GM23248 (cell line): ENCODE measurements at regions not wholly inside any gene's neighbourhood (a gene's known extent, or its start where the extent isn't known, plus 50 kb on each side); places are given as distances from the start of the nearest gene placed in this dataset.

ENCODE experiments used
- DNase-seq: peaks from one replicate; pipeline ENCODE4 v3.0.0-alpha.2; 2015
- H2AFZ ChIP-seq: fragments of 200-600 bp; sonication (generic); 2 replicates; pipeline ENCODE4 v1.6.1; 2016; ENCODE audit warnings: antibody characterized with exemption
- H3F3A ChIP-seq: fragments of 200-600 bp; sonication (generic); 2 replicates; pipeline ENCODE4 v1.6.1; 2016; ENCODE audit warnings: mild to moderate bottlenecking, antibody characterized with exemption, mixed run types; ENCODE audit not compliant: insufficient read depth
- H3K27ac ChIP-seq: fragments of 200-600 bp; sonication (generic); 2 replicates; pipeline ENCODE4 v1.5.1; 2016; ENCODE audit warnings: mild to moderate bottlenecking
- H3K27me3 ChIP-seq: fragments of 200-600 bp; sonication (generic); replicated peaks from 2 replicates; pipeline ENCODE4 v1.6.1; 2016; ENCODE audit warnings: mild to moderate bottlenecking; ENCODE audit not compliant: insufficient read depth
- H3K36me3 ChIP-seq: fragments of 200-600 bp; sonication (generic); 2 replicates; pipeline ENCODE4 v1.6.1; 2016; ENCODE audit warnings: low read depth, mild to moderate bottlenecking
- H3K4me1 ChIP-seq: fragments of 200-600 bp; sonication (generic); 2 replicates; pipeline ENCODE4 v1.6.1; 2016; ENCODE audit warnings: mild to moderate bottlenecking; ENCODE audit not compliant: insufficient read depth
- H3K4me2 ChIP-seq: fragments of 200-600 bp; sonication (generic); one replicate; pipeline ENCODE4 v1.6.1; 2016; ENCODE audit warnings: mild to moderate bottlenecking; ENCODE audit not compliant: unreplicated experiment
- H3K4me3 ChIP-seq: fragments of 200-600 bp; sonication (generic); 2 replicates; pipeline ENCODE4 v1.5.1; 2016; ENCODE audit warnings: mild to moderate bottlenecking
- H3K79me2 ChIP-seq: fragments of 200-600 bp; sonication (generic); 2 replicates; pipeline ENCODE4 v1.6.1; 2016; ENCODE audit warnings: mild to moderate bottlenecking; ENCODE audit not compliant: insufficient read depth
- H3K9ac ChIP-seq: fragments of 200-600 bp; sonication (generic); 2 replicates; pipeline ENCODE4 v1.6.1; 2016; ENCODE audit warnings: mild to moderate bottlenecking
- H3K9me2 ChIP-seq: fragments of 200-600 bp; sonication (generic); 2 replicates; pipeline ENCODE4 v1.6.1; 2016; ENCODE audit warnings: mixed run types, mild to moderate bottlenecking, moderate library complexity; ENCODE audit not compliant: insufficient read depth
- H3K9me3 ChIP-seq: fragments of 200-600 bp; sonication (generic); one replicate; pipeline ENCODE4 v1.6.1; 2017; ENCODE audit warnings: low read depth
- H4K20me1 ChIP-seq: fragments of 200-600 bp; sonication (generic); 2 replicates; pipeline ENCODE4 v1.6.0; 2016; ENCODE audit not compliant: insufficient read depth
- EZH2 ChIP-seq: fragments of 200-600 bp; sonication (generic); IDR thresholded peaks from 2 replicates; pipeline ENCODE4 v1.6.1; 2018; ENCODE audit warnings: antibody characterized with exemption, mild to moderate bottlenecking; ENCODE audit not compliant: insufficient read depth, poor library complexity, severe bottlenecking
- EZH2phosphoT487 ChIP-seq: fragments of 200-600 bp; sonication (generic); IDR thresholded peaks from 2 replicates; pipeline ENCODE4 v1.6.1; 2018; ENCODE audit warnings: antibody characterized with exemption, moderate library complexity, mild to moderate bottlenecking, low read depth; ENCODE audit not compliant: insufficient read depth
- WGBS, 2 experiments: methylation state at CpG; one replicate each; pipeline ENCODE4 v1.1.6; 2015 to 2017; ENCODE audit warnings: low lambda C conversion rate in 2 of 2, low coverage in 1 of 2; ENCODE audit errors: missing lambda C conversion rate in 2 of 2; 5-methylcytosine and 5-hydroxymethylcytosine counted together
- in situ Hi-C: fragments of 300-500 bp; cut with MboI; formaldehyde crosslinking; loops from 2 replicates; pipeline ENCODE4 v1.15.0; 2020

DNA sequence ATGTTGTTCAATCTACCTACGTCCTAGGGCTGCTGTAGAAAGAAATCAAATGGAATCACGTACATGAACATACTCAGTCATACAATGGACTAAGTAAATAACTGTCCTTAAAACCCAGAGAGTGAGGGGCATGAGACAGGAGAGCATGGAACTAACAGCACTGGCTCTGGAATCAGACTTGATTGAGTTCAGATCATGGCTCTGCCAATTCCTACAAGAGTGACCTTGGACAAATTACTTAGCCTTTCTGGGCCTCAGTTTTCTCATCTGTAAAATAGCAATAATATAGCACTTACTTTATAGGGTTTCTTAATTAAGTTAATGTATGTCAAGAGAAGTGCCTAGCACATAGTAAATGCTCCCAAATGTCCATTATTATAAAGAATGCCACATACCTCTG is 106.8 kb downstream of the HNRNPLL start:
- no peak for TF ChIP-seq EZH2phosphoT487
- DNase-seq, result no peak
- WGBS, 2 experiments, result 65 to 77% methylated on average over 2 of the region's 2 CpGs
- Histone ChIP-seq H2AFZ (no peak overlapping the region), H3K4me3 (no peak overlapping the region), H3K36me3 (no peaks in the 10 kb centered on the region), H3K79me2 (no peaks in the 10 kb centered on the region), H3K4me2 (no peak overlapping the region), H3K4me1 (no peaks in the 10 kb centered on the region), H3K9ac (no peak overlapping the region), H3K9me2 (no peaks in the 10 kb centered on the region), H3K27ac (no peak overlapping the region), H3K9me3 (no peaks in the 10 kb centered on the region), H3F3A (no peaks in the 10 kb centered on the region), H3K27me3 (peaks cover 29% of the 10 kb centered on the region), H4K20me1 (no peaks in the 10 kb centered on the region)
- in situ Hi-C loops, result no loop called here

GRCh38 chr2:38494394-38494793 is 108.3 kb downstream of the HNRNPLL start:
- no peaks in the 10 kb centered on the region for H3K9me2 ChIP-seq
- DNase-seq, result no peak
- 20 to 26% methylated on average over 5 of the region's 5 CpGs for WGBS, 2 experiments
- no peaks in the 10 kb centered on the region for H3F3A ChIP-seq
- H3K9ac ChIP-seq, result no peak overlapping the region
- H4K20me1 ChIP-seq, result no peaks in the 10 kb centered on the region
- H3K4me2 ChIP-seq, result no peak overlapping the region
- H3K4me1 ChIP-seq, result no peaks in the 10 kb centered on the region
- no peaks in the 10 kb centered on the region for H3K79me2 ChIP-seq
- in situ Hi-C loops, result no loop called here
- H2AFZ ChIP-seq, result no peak overlapping the region
- H3K36me3 ChIP-seq, result no peaks in the 10 kb centered on the region
- H3K9me3 ChIP-seq, result no peaks in the 10 kb centered on the region
- H3K27ac ChIP-seq, result no peak overlapping the region
- H3K27me3 ChIP-seq, result peaks cover 17% of the 10 kb centered on the region
- no peak overlapping the region for H3K4me3 ChIP-seq
- TF ChIP-seq EZH2phosphoT487, result no peak
- TF ChIP-seq EZH2, result no peak

- Histone ChIP-seq H3K4me3 (no peak overlapping the region), H4K20me1 (no peaks in the 10 kb centered on the region), H3K27me3 (peaks cover 17% of the 10 kb centered on the region), H3F3A (no peaks in the 10 kb centered on the region), H3K27ac (no peak overlapping the region), H3K4me1 (no peaks in the 10 kb centered on the region), H3K36me3 (no peaks in the 10 kb centered on the region), H3K9me3 (no peaks in the 10 kb centered on the region), H3K79me2 (no peaks in the 10 kb centered on the region), H3K9ac (no peak overlapping the region), H2AFZ (no peak overlapping the region), H3K4me2 (no peak overlapping the region), H3K9me2 (no peaks in the 10 kb centered on the region)
- TF ChIP-seq EZH2phosphoT487 (no peak), EZH2 (no peak)
- no peak for DNase-seq
- 68 to 72% methylated on average over 3 of the region's 3 CpGs for WGBS, 2 experiments
- in situ Hi-C loops, result no loop called here
These were observed 110.6 kb downstream of the HNRNPLL start for GRCh38 chr2:38492042-38492615.

DNA sequence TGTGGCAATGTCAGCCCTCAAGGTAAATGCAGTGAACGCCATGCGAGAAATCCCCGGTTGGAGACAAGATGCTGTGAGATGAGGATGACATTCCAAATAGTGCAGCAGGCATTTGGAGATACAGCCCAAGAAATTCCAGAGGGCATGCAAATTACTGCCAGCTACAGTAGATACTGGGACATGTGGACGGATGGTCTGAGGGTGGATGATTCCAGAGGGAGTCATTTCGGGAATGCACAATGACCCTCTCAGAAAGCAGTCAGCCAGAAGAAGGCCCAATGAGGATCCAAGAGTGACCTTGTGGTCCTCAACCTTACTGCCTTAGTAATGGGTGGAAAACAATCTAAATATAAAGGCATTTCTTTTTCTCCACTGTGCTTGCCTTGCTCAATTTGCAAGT is 111.3 kb downstream of the HNRNPLL start:
- no peak for DNase-seq
- no peak overlapping the region for H3K4me2 ChIP-seq
- no peaks in the 10 kb centered on the region for H3K36me3 ChIP-seq
- H3K4me3 ChIP-seq, result no peak overlapping the region
- no peaks in the 10 kb centered on the region for H3K4me1 ChIP-seq
- TF ChIP-seq EZH2 (no peak), EZH2phosphoT487 (no peak)
- WGBS, 2 experiments, result 81 to 84% methylated on average over 5 of the region's 5 CpGs
- H3K79me2 ChIP-seq, result no peaks in the 10 kb centered on the region
- no peaks in the 10 kb centered on the region for H3K9me2 ChIP-seq
- in situ Hi-C loops, result no loop called here
- H3K9ac ChIP-seq, result no peak overlapping the region
- H3F3A ChIP-seq, result no peaks in the 10 kb centered on the region
- H3K27me3 ChIP-seq, result peaks cover 11% of the 10 kb centered on the region
- H4K20me1 ChIP-seq, result no peaks in the 10 kb centered on the region
- no peak overlapping the region for H2AFZ ChIP-seq
- no peak overlapping the region for H3K27ac ChIP-seq
- no peaks in the 10 kb centered on the region for H3K9me3 ChIP-seq

DNA sequence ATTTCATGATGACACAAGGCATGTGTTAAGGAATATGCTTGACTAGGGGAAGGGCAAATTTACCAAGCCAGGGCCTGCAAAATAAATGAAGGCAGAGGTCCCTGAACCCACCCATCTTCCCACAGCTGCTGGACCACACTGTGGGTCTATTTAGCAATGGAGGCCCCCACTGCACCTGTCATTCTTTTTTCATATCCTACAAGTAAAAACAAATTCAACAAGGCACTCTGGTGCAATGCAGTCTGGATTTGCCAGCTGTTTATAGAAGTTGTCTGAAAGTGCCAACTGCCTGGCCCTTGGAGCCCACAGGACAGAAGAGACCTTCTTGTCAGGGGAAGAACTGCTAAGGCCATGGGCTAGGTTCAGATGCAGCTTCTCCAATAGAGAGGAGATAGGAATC is 112.8 kb upstream of the ATL2 start:
- Histone ChIP-seq H3F3A (no peaks in the 10 kb centered on the region), H4K20me1 (no peaks in the 10 kb centered on the region), H3K9ac (no peak overlapping the region), H3K27me3 (no peaks in the 10 kb centered on the region; the same call in 1 of the 2 replicates), H3K4me3 (no peak overlapping the region), H3K4me1 (no peaks in the 10 kb centered on the region), H3K27ac (no peak overlapping the region), H3K36me3 (no peaks in the 10 kb centered on the region), H2AFZ (no peak overlapping the region), H3K9me3 (no peaks in the 10 kb centered on the region), H3K79me2 (no peaks in the 10 kb centered on the region), H3K4me2 (no peak overlapping the region), H3K9me2 (no peaks in the 10 kb centered on the region)
- in situ Hi-C loops, result no loop called here
- DNase-seq, result no peak
- no peak for TF ChIP-seq EZH2
- TF ChIP-seq EZH2phosphoT487, result no peak
